T follicular helper cell (primary cell): ENCODE measurements at regions not wholly inside any gene's neighbourhood (a gene's known extent, or its start where the extent isn't known, plus 50 kb on each side); places are given as distances from the start of the nearest gene placed in this dataset.

Experiments
- DNase-seq: peaks from one replicate; pipeline ENCODE4 v3.0.0-alpha.2; 2020; ENCODE audit warnings: low read depth

GRCh38 chr2:144703852-144704708 is 184.2 kb upstream of the ZEB2 start:
- no peak for DNase-seq

DNA sequence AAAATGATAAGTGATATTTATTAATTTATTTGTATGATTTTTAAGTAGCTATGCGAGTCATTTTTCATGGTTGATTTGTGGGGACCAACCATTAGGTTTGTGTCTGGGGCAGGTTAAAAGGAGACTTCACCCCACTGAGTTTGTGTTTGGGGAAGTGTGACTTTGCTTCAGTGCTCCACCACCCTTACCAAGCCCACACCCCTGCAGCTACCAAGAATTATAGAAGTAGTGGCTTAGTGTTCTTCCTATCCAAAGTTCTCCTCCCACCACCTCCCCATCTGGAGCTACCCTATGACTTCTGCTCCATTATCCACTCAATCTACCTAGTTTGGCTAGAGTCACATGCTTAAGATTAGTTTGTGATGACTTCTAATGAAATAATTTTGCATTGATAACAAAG is 182.1 kb upstream of the ZEB2 start:
- no peak for DNase-seq

DNA sequence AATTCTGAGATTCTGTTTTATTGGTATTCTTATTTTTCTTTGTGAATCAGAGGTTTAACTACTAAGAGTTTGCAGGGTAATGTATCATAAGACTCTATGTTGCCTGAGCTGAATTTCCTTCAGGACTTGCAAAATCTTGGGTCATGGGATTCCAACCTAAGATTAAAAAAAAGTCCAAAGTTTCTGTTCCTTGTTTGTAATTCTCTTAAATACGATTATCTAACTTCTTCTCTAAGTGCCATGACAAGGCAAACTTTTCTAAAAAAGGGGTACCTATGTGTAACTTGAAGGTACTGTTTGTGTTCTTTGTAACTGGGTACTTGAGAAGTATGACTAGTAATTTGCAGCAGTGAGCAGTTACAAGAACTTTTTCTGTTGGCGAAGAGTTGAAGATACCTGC is 181.3 kb upstream of the ZEB2 start:
- no peak for DNase-seq

GRCh38 chr2:144698156-144698555 is 178.2 kb upstream of the ZEB2 start:
- no peak for DNase-seq

DNA sequence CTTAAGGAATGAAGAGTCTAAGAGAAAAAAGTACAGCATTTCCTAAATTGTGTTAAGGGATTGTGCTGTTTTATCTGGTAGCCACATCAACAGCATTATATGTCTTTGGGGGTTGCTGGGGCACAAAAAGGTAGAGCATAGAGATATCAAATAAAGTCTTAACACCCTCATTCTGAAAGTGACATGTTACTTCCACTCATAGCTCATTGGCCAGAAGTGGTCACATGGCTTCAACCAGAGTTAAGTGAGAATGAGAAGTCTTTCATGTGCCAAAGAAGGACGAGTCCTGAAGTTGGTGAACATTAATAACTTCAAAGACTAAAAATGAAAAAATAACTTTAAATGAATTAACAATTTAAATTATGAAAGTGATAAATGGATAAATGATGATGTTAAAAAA is 175.7 kb upstream of the ZEB2 start:
- DNase-seq, result no peak

- no peak for DNase-seq
Observed at GRCh38 chr2:144694456-144694855, 174.5 kb upstream of the ZEB2 start.

- no peak for DNase-seq
Observed at GRCh38 chr2:144693179-144693578, 173.3 kb upstream of the ZEB2 start.

DNA sequence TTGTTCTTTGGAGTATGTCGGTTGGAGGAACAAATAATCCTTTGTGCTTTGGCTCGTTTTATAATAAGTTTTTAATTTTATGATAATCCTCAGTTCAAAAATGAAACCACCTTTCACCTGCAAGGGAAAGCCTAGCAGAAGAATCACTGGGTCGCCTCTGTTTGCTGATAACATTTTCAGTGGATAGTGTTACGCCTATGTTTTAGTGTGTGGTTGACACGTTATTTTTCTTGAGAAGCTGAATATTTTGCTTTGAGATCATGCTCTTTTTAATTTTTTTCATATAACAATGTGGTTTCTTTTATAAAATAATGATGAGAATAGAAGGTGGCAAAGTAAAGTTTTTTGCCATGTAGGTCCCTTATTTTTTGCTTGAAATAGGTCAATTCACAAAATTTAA is 172.7 kb upstream of the ZEB2 start:
- no peak for DNase-seq

DNA sequence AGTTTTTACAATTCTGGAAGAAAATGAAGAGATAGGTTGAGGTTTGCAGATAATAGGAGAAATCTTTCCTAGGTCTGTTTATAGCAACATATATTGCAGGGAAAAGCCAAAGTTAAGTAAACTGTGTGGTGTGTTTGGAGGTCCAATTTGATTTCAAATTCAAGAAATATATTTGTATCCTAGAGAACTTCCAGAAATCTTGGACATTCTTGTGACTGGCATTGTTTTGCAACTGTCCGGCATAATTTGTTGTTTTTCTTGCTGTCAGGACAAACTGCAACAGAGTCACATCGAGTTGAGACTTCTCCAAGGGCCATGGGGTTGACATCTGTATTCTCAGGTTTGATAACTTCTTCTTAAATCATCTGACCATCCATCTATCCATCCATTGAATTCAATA is 170.9 kb upstream of the ZEB2 start:
- no peak for DNase-seq

DNA sequence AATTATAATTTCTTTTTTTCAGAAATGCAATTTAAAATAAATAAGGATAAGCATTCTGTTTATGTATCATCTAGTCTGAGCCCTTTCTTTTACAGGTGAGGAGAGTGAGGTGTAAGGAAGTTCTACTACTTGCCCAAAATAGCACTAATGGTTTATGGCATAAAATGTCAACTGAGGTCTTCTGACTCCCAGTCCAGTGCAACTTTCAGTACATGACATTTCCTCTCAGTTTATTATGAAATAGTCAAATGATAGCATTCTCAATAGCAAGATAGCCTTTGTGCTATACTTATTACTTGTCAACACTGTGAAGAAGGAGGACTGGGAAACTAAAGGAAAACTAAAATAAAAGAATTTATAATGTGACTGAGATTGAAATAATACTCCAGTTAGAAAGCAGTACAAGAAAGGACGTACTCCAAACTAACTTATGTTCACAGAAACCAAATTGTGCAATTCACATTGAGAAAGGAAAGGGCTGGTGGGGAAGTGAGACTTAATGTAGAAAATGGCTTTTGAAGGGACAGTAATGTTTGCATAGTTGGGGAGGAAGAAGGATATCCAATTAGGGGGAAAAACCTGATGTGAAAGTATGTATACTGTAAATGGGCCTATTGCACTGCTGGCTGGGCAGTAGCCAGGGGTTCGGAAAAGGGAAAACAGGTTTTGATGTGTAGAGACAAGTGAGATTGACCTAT is 166.7 kb upstream of the ZEB2 start:
- no peak for DNase-seq

DNA sequence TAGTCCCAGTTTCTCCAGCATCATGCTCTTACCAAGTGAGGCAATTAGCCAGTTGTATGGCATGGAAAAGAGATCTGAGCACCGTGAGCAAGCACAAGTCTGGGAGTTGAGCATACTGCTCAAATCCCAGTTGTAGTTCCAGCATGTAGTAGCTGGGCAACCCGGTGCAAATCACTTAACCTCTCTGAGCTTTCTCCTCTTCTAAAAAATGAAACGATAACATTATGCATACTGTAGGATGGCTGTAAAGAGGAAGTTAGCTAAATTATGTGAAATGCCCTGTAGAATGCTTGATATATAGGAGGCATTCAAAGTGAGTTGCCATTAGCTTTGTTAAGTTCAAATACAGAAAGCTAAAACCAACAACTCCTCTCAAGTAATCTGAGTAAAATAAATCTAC is 164.0 kb upstream of the ZEB2 start:
- DNase-seq, result no peak

- no peak for DNase-seq
Observed at GRCh38 chr2:144683107-144683753, 163.3 kb upstream of the ZEB2 start.

DNA sequence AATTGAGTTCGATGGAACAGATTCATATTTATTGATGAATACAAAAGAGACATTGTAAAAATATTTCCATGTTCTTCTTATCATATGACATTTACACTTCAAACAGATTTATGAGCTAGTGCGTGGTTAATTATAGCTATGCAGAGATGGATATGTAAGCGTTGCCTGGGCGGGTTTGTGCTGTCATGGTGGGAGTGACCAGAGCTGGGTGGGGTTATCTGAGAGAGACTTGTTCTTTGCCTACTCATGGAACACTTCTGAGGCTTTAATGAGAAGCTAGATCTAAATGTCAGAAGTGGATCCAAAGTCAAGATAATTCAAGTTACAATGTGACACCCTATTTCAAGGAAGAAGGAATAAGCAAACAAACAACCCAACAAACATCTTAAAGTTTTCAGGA is 162.3 kb upstream of the ZEB2 start:
- no peak for DNase-seq

- no peak for DNase-seq
Observed at GRCh38 chr2:144681389-144681788, 161.5 kb upstream of the ZEB2 start.

- no peak for DNase-seq
Observed at GRCh38 chr2:144679942-144680341, 160.0 kb upstream of the ZEB2 start.

GRCh38 chr2:144678736-144679135 is 158.8 kb upstream of the ZEB2 start:
- no peak for DNase-seq

DNA sequence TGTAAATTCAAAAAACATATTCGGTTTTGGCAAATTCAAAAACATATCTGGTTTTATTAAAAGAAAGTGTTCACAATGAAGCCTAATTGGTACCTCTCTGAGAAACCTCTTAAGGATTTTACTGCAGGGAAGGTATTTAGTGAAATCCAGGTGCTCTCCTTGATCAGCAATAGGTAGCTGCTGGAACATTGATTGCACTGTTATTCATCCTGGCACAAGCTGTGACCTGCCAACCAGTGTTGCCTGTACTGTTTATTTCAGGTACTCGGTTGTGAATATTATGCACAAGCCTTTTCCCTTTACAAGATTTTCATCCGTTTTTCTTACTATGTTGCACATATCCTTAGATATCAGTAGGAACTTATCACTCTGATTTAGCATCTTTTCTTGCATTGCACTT is 155.8 kb upstream of the ZEB2 start:
- no peak for DNase-seq

DNA sequence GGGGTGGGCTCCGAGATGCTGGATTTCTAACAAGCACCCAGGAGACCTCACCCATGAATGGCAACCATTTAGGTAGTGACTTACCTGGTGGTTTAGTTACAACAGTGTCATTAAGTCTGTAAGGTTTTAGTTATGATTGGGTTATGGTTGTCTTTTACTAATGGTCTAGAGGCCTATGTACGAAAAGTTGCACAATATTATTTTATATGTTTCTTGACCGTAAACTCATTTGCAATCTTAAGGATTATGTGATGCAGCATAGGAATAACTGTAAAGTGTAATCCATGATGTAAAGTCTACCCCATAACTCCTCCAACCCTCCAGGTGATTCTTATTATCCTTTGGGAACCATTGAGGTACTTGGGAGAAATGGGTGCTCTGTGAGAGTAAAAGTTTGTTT is 155.4 kb upstream of the ZEB2 start:
- DNase-seq, result no peak

- DNase-seq, result no peak
Observed at GRCh38 chr2:144674071-144674470, 154.2 kb upstream of the ZEB2 start.

DNA sequence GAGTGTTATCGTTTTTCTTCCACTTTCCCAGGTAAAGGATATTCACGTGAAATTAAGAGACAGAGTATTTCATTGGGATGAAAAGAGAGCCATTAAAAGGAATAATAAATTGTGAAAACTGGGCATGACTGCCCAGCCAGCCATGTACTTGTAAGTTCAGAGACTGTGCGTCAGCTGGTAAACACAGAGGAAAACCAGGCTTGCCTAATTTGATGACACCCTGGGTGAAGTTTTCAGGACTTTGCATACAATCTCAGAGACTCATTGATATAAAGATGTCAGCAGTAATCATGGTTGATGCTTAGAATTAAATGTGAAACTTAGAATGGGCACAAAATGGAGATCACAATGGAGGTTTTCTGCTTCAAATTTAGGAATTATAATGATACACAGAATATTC is 153.5 kb upstream of the ZEB2 start:
- DNase-seq, result no peak

GRCh38 chr2:144671695-144672455 is 152.0 kb upstream of the ZEB2 start:
- DNase-seq, result no peak

- no peak for DNase-seq
Observed at GRCh38 chr2:144670738-144671137, 150.8 kb upstream of the ZEB2 start.
